HG02571 (cell line): ENCODE measurements at regions not wholly inside any gene's neighbourhood (a gene's known extent, or its start where the extent isn't known, plus 50 kb on each side); places are given as distances from the start of the nearest gene placed in this dataset.

Experiments used
- ATAC-seq: cut with Tn5 transposase; IDR thresholded peaks from one replicate; pipeline ENCODE4 v1.9.1; 2021; ENCODE audit warnings: mild to moderate bottlenecking, moderate library complexity; ENCODE audit not compliant: unreplicated experiment

- no peak for ATAC-seq
Measured at GRCh38 chr12:20213723-20214625, 154.4 kb upstream of the PDE3A start.

GRCh38 chr12:20220339-20220738, 148.0 kb upstream of the PDE3A start:
- ATAC-seq, result no peak

GRCh38 chr12:20232931-20233675, 135.2 kb upstream of the PDE3A start:
- ATAC-seq, result no peak

GRCh38 chr12:20234474-20234873, 133.9 kb upstream of the PDE3A start:
- ATAC-seq, result no peak

DNA sequence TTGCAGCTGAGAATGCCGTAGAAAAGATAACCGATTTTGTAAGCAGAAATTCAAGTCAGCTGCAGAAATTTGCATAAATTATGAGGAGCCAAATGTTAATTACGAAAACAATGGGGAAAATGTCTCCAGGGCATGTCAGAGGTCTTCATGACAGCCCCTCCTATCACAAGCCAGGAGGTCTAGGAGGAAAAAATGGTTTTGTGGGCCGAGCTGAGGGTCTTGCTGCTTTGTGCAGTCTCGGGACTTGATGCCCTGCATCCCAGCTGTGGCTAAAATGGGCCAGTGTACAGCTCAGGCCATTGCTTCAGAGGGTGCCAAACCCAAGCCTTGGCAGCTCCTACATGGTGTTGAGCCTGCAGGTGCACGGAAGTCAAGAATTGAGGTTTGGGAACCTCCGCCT, 131.2 kb upstream of the PDE3A start:
- no peak for ATAC-seq

- ATAC-seq, result no peak
Measured at GRCh38 chr12:20245491-20245890, 122.8 kb upstream of the PDE3A start.

- no peak for ATAC-seq
Measured at GRCh38 chr12:20248646-20249045, 119.7 kb upstream of the PDE3A start.

DNA sequence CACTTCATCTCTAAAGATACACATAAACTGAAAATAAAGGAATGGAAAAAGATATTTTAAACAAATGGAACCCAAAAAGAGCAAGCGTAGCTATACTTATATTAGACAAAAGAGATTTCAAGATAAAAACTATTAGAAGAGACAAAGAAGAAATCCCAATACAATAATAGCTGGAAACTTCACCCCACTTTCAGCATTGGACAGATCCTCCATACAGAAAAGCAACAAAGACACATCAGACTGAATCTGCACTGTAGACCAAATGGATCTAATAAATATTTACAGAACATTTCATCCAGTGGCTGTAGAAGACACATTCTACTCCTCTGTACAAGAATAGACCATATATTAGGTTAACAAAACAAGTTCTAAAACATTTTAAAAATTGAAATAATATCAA, 117.6 kb upstream of the PDE3A start:
- ATAC-seq, result no peak

GRCh38 chr12:20257311-20257710, 111.0 kb upstream of the PDE3A start:
- ATAC-seq, result no peak

DNA sequence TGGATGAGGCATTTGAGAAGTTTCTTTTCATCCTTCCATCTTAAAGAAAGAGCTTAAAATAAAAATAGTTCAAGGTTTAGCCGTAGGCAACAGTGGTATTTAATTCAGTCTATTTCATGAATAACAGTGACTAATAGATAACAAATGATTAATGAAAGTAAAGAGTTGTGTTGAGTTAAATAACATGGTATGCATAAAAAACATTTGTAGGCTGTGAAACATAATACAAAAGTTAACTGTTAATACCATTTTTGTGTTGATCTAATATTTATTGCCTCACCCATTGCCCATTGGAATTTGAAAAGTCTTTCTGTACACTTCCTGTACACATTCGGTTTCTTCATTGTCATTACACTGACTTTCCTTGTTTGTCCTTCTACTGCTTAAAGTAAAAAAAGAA, 108.6 kb upstream of the PDE3A start:
- ATAC-seq, result no peak

DNA sequence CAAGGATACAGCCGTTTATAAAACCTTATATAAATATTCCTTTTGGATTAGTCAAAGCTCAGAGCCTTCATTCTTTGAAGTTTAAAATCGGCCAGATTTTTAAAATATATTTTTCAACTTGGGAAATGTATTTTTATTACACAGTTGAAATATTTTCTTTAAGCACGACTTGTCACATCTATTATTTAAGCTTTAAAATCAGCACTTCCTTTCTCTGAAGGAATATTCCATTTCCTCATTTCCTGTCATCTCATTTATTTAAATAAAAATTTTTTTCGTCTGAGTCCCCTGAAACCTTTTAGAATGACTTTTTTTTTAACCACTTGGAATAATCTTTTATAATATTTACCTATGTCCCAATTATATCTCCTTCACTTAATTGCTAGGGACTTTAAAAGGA, 107.5 kb upstream of the PDE3A start:
- no peak for ATAC-seq

- no peak for ATAC-seq
Measured at GRCh38 chr12:20262119-20262518, 106.2 kb upstream of the PDE3A start.

GRCh38 chr12:20264026-20264425, 104.3 kb upstream of the PDE3A start:
- ATAC-seq, result no peak

GRCh38 chr12:20264608-20265114, 103.7 kb upstream of the PDE3A start:
- no peak for ATAC-seq

DNA sequence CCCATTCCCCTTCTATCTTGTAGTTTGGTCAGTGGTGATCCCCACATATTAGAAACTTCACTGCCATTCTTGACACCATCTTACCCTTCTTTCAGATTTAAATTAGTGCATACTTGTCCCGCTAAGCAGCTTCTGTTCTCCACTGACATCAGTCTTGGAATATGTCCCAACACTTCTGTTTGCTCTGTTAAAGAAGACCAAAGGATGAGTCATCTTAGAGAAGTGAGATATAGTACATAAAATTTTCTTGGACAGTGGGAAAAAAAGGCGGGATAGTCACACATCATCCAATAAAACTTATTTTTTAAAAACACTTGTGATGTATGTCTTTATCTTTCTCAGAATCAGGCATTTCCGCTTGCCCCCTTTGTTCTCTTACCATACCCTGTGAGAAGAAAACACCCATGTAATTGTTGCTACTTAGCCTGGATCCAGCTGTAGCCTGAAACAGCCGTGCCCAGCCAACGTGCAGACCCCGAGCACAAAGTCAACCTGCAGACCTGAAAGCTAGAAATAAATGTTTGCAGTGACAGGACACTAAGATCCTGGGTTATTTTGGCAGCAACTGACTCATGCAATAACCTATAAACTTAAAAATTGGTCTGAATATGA, 100.1 kb upstream of the PDE3A start:
- no peak for ATAC-seq

GRCh38 chr12:20268771-20269170, 99.6 kb upstream of the PDE3A start:
- ATAC-seq, result no peak

DNA sequence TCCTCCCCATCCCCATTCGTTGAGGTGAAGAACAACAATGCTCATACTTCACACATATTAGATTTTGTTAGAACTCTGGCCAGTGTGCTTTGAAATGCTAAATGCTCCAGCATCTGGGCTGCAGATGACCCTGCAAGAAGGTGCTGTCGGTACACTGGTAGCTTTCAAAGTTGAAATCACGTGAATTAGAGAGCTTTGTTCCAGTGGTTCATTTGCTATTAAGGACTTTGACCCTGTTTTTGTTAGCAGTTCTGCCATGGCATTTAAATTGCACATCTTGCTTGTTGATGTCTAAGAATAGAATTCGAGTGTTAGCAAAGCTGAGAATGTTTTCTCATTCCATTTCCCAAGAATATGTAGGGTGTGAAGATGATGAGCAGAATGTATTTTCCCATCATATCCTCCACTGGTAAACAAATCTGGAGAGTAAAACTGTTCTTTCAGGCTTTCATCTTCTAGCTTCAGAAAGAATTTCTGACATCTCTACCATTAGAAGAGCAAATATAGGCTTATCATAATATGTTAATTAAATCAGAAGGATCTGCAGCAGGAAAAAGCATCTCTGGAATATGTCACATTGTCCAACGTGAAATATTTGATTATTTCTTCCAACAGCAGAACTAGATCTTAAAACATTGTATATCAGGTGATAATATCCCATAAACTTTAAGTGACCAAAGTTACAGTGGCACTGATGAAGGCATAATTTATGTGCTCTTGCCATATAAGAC, 98.8 kb upstream of the PDE3A start:
- ATAC-seq, result no peak

DNA sequence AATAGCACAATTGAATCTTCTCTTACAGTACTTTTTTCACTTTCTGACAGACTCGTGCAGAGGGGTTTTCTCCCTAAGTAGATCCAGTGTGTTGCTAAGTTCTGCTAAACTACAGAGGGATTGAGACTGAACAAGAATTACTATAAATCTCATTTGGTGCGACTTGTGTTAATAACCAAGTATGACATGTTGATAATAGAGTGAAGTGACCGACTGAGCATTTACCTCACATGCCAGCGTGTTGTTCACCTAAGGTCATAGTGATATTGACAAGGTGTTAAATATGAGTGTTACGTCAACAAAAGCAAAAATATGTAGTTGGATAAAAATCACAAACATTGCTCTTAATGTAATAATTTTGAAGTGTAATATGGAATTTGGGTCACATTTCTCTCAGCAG, 97.8 kb upstream of the PDE3A start:
- no peak for ATAC-seq

- ATAC-seq, result no peak
Measured at GRCh38 chr12:20272161-20272560, 96.2 kb upstream of the PDE3A start.

DNA sequence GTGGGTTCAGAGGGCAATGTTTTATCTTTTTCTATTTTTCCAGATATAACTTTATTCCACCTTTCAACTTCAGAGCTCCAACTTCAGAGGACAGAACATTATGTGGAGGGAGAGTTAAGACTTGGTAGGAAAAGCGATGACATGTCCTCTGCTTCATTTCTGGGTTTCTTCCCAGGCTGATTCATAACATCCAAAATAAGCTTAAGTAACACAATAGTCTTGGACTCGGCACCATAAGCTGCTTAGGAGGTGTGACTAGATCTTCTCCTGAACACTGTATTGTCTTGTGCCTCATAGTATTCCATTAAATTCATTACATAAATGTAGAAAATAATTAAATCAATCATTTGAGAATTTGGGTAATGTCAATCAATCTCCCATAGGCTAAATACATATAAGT, 95.5 kb upstream of the PDE3A start:
- no peak for ATAC-seq

DNA sequence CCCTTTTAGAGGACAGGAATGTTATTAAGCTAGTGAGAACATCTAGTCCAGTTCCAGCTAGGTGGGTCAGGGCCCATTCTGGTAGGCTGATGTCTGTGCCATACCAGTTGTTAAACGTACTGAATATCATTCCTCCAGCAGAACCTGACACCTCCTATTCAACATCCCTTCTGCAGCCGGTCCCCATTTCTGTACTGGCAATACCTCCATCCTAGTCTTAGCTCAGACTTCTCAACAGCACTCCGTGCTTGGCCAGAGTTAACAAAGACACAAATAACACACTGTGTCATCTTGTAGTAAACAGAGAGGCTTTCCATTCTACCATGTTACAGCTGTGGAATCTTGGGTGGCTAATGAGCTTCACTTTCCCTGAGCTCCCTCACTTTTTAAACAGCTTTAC, 94.3 kb upstream of the PDE3A start:
- ATAC-seq, result no peak
